Sigmoid colon (tissue), 3 donors: ENCODE measurements at regions not wholly inside any gene's neighbourhood (a gene's known extent, or its start where the extent isn't known, plus 50 kb on each side); places are given as distances from the start of the nearest gene placed in this dataset.

Experiments used
- POLR2A ChIP-seq, 2 donors: fragments of 450-650 bp; IDR thresholded peaks; one replicate each; pipeline ENCODE4 v1.6.1; 2016; ENCODE audit warnings: antibody characterized with exemption in 2 of 2, mild to moderate bottlenecking in 2 of 2, moderate library complexity in 2 of 2
- TF ChIP-seq, protein P1 (sequence below), 4 experiments: fragments of 450-650 bp in 3 of 4; fragments of 200-600 bp in 1 of 4; IDR thresholded peaks; one replicate each; pipeline ENCODE4 v1.5.1; 2016 to 2019; ENCODE audit warnings: antibody characterized with exemption in 4 of 4, mild to moderate bottlenecking in 3 of 4, moderate library complexity in 2 of 4

DNA sequence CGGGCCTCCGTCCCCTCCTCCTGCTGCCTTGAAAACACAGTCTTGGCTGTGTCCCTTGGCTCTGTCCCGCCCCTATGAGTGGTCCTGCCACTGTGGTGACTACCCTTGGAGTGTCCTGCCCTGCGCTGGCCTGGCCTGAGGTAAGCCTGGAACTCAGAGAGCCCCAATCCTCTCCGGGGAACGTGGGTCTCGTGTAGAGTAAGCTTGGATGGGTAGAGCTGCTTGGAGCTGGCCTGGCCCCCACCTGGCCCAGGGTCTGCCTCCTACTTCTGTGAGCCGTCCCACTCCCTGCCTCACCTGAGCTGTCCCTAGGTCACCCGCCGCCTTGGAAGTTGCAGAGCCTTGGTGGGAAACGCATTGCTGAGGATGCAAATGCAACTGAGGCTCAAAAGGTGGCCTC lies 347.1 kb downstream of the CTTN start:
- TF ChIP-seq POLR2A (IDR thresholded peaks at IDR 0.05), result no peak
- TF ChIP-seq, protein P1, sequence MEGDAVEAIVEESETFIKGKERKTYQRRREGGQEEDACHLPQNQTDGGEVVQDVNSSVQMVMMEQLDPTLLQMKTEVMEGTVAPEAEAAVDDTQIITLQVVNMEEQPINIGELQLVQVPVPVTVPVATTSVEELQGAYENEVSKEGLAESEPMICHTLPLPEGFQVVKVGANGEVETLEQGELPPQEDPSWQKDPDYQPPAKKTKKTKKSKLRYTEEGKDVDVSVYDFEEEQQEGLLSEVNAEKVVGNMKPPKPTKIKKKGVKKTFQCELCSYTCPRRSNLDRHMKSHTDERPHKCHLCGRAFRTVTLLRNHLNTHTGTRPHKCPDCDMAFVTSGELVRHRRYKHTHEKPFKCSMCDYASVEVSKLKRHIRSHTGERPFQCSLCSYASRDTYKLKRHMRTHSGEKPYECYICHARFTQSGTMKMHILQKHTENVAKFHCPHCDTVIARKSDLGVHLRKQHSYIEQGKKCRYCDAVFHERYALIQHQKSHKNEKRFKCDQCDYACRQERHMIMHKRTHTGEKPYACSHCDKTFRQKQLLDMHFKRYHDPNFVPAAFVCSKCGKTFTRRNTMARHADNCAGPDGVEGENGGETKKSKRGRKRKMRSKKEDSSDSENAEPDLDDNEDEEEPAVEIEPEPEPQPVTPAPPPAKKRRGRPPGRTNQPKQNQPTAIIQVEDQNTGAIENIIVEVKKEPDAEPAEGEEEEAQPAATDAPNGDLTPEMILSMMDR (IDR thresholded peaks at IDR 0.05), result no peak
